ENCODE measurements at regions not wholly inside any gene's neighbourhood (a gene's known extent, or its start where the extent isn't known, plus 50 kb on each side); places are given as distances from the start of the nearest gene placed in this dataset.

DNA sequence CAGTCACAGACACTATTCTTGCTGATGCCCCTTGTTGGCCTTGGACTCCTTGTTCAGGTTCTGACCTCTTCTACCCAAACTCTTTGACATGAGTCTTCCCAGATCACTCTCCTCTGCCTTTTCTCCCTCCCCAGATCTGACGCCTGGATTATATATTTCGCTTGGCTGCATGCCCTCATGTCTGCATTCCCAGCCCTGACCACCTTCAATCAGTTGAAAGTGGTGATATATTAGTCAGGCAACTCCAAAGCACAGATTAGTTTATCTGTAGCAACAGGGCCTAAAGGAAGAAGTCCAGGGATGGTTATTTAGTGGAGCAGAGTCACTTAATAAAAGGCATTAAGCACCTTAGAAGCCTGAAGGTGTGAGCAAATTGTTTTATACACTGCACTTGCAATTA, 110.0 kb upstream of the GUCA2B start:
- H2AFZ ChIP-seq (ENCODE audit: low read length): no peak overlapping the region
- intact Hi-C loops (cut with micrococcal nuclease): no loop called here
- ATAC-seq: no peak
- H3F3A ChIP-seq (ENCODE audit: low read length, unreplicated experiment): no peaks in the 10 kb centered on the region
- no peak overlapping the region for H3K4me3 ChIP-seq (ENCODE audit: low read length)
- H3K4me1 ChIP-seq (ENCODE audit: insufficient read depth, low read length): no peaks in the 10 kb centered on the region
- H4K20me1 ChIP-seq (ENCODE audit: low read length): no peaks in the 10 kb centered on the region
- BruUV-seq (replicated peaks): no TSS peak
- H3K9me2 ChIP-seq (replicated peaks; ENCODE audit: low read length): no peaks in the 10 kb centered on the region
- no peak for TF ChIP-seq EZH2phosphoT487 (IDR thresholded peaks at IDR 0.05; ENCODE audit: borderline replicate concordance, low read length)
- TF ChIP-seq CTCF (conservative IDR thresholded peaks at IDR 0.05; ENCODE audit: low read depth, low read length): no peak
- TF ChIP-seq EZH2 (IDR thresholded peaks at IDR 0.05; ENCODE audit: low read length, unreplicated experiment): no peak
- no peaks in the 10 kb centered on the region for H3K36me3 ChIP-seq (ENCODE audit: low read depth, low read length)
- H3K79me2 ChIP-seq (ENCODE audit: low read length): no peaks in the 10 kb centered on the region
- H3K27ac ChIP-seq (ENCODE audit: low read length): no peak overlapping the region
- ChIA-PET POLR2A (ENCODE audit: unreplicated experiment) (no interaction called here), CTCF (no interaction called here)
- H3K9me3 ChIP-seq (ENCODE audit: low read length): no peaks in the 10 kb centered on the region
- no peak overlapping the region for H3K9ac ChIP-seq (ENCODE audit: low read length)
- no peaks in the 10 kb centered on the region for H3K27me3 ChIP-seq (ENCODE audit: low read length)
- H3K4me2 ChIP-seq (ENCODE audit: low read length): no peak overlapping the region
- DNase-seq: no peak

- no peaks in the 10 kb centered on the region for H3K9me2 ChIP-seq (replicated peaks; ENCODE audit: low read length)
- intact Hi-C loops (cut with micrococcal nuclease): no loop called here
- POLR2A ChIA-PET (ENCODE audit: unreplicated experiment): no interaction called here
Observed at GRCh38 chr1:42041031-42041430, 112.2 kb upstream of the GUCA2B start.

GRCh38 chr1:42040159-42040558, 113.1 kb upstream of the GUCA2B start:
- TF ChIP-seq CTCF (conservative IDR thresholded peaks at IDR 0.05; ENCODE audit: low read depth, low read length): no peak
- TF ChIP-seq EZH2 (IDR thresholded peaks at IDR 0.05; ENCODE audit: low read length, unreplicated experiment): no peak
- TF ChIP-seq EZH2phosphoT487 (IDR thresholded peaks at IDR 0.05; ENCODE audit: borderline replicate concordance, low read length): no peak
- BruUV-seq (replicated peaks): no TSS peak

More at GRCh38 chr1:42041031-42041430, 112.2 kb upstream of the GUCA2B start:
- no peak for DNase-seq
- Histone ChIP-seq H3K27me3 (ENCODE audit: low read length) (no peaks in the 10 kb centered on the region), H3K79me2 (ENCODE audit: low read length) (no peaks in the 10 kb centered on the region), H3F3A (ENCODE audit: low read length, unreplicated experiment) (no peaks in the 10 kb centered on the region), H4K20me1 (ENCODE audit: low read length) (no peaks in the 10 kb centered on the region), H3K4me1 (ENCODE audit: insufficient read depth, low read length) (peaks cover 5% of the 10 kb centered on the region; the same call in 1 of the 2 replicates), H2AFZ (ENCODE audit: low read length) (no peak overlapping the region), H3K4me2 (ENCODE audit: low read length) (no peak overlapping the region), H3K36me3 (ENCODE audit: low read depth, low read length) (no peaks in the 10 kb centered on the region), H3K4me3 (ENCODE audit: low read length) (no peak overlapping the region), H3K27ac (ENCODE audit: low read length) (no peak overlapping the region), H3K9me3 (ENCODE audit: low read length) (no peaks in the 10 kb centered on the region), H3K9ac (ENCODE audit: low read length) (no peak overlapping the region)
- BruUV-seq (replicated peaks): no TSS peak
- ATAC-seq: no peak
- CTCF ChIA-PET: no interaction called here
- TF ChIP-seq CTCF (conservative IDR thresholded peaks at IDR 0.05; ENCODE audit: low read depth, low read length) (no peak), EZH2phosphoT487 (IDR thresholded peaks at IDR 0.05; ENCODE audit: borderline replicate concordance, low read length) (no peak), EZH2 (IDR thresholded peaks at IDR 0.05; ENCODE audit: low read length, unreplicated experiment) (no peak)

More at GRCh38 chr1:42040159-42040558, 113.1 kb upstream of the GUCA2B start:
- Histone ChIP-seq H3K27ac (ENCODE audit: low read length) (no peak overlapping the region), H3K9me3 (ENCODE audit: low read length) (no peaks in the 10 kb centered on the region), H3K79me2 (ENCODE audit: low read length) (no peaks in the 10 kb centered on the region; the same call in 1 of the 2 replicates), H3K27me3 (ENCODE audit: low read length) (no peaks in the 10 kb centered on the region), H3K9ac (ENCODE audit: low read length) (no peak overlapping the region), H3K4me3 (ENCODE audit: low read length) (no peak overlapping the region), H2AFZ (ENCODE audit: low read length) (no peak overlapping the region), H3K4me2 (ENCODE audit: low read length) (no peak overlapping the region), H4K20me1 (ENCODE audit: low read length) (no peaks in the 10 kb centered on the region), H3K9me2 (replicated peaks; ENCODE audit: low read length) (no peaks in the 10 kb centered on the region), H3K36me3 (ENCODE audit: low read depth, low read length) (no peaks in the 10 kb centered on the region), H3F3A (ENCODE audit: low read length, unreplicated experiment) (no peaks in the 10 kb centered on the region), H3K4me1 (ENCODE audit: insufficient read depth, low read length) (peaks cover 5% of the 10 kb centered on the region; the same call in 1 of the 2 replicates)
- ChIA-PET POLR2A (ENCODE audit: unreplicated experiment) (no interaction called here), CTCF (no interaction called here)
- intact Hi-C loops (cut with micrococcal nuclease): no loop called here
- ATAC-seq (no peak), DNase-seq (no peak)
